H9 (cell line): ENCODE measurements at regions not wholly inside any gene's neighbourhood (a gene's known extent, or its start where the extent isn't known, plus 50 kb on each side); places are given as distances from the start of the nearest gene placed in this dataset.

Experiments
- DNase-seq: peaks from one replicate; pipeline ENCODE4 v3.0.0-alpha.2; 2017
- H2AFZ ChIP-seq: one replicate; pipeline ENCODE4 v1.6.1; 2013; ENCODE audit warnings: mild to moderate bottlenecking, low read length, control low read depth, moderate library complexity
- H2AK5ac ChIP-seq: 2 replicates; pipeline ENCODE4 v1.6.1; 2013; ENCODE audit warnings: low read length, control low read depth, mixed read lengths; ENCODE audit not compliant: insufficient read length
- H2BK120ac ChIP-seq: one replicate; pipeline ENCODE4 v1.6.1; 2013; ENCODE audit warnings: low read depth, mild to moderate bottlenecking, low read length, control low read depth, inconsistent platforms; ENCODE audit not compliant: poor library complexity, severe bottlenecking
- H2BK12ac ChIP-seq: 2 replicates; pipeline ENCODE4 v1.6.1; 2013; ENCODE audit warnings: low read length, control low read depth, mixed read lengths, low read depth; ENCODE audit not compliant: insufficient read length
- H2BK15ac ChIP-seq: 2 replicates; pipeline ENCODE4 v1.6.1; 2013; ENCODE audit warnings: low read depth, low read length, control low read depth
- H2BK20ac ChIP-seq: one replicate; pipeline ENCODE4 v1.6.1; 2013; ENCODE audit warnings: low read depth, mild to moderate bottlenecking, low read length, control low read depth, inconsistent platforms; ENCODE audit not compliant: poor library complexity, severe bottlenecking
- H2BK5ac ChIP-seq: 2 replicates; pipeline ENCODE4 v1.6.1; 2013; ENCODE audit warnings: low read length, control low read depth, mixed read lengths; ENCODE audit not compliant: insufficient read length
- H3K14ac ChIP-seq: 2 replicates; pipeline ENCODE4 v1.6.1; 2013; ENCODE audit warnings: low read length, control low read depth; ENCODE audit not compliant: insufficient read depth
- H3K18ac ChIP-seq: 2 replicates; pipeline ENCODE4 v1.6.1; 2013; ENCODE audit warnings: low read depth, mild to moderate bottlenecking, mixed read lengths, low read length, control low read depth; ENCODE audit not compliant: insufficient read length
- H3K23ac ChIP-seq: 2 replicates; pipeline ENCODE4 v1.6.1; 2013; ENCODE audit warnings: low read length, control low read depth, mixed read lengths, low read depth; ENCODE audit not compliant: insufficient read length
- H3K23me2 ChIP-seq: 2 replicates; pipeline ENCODE4 v1.6.1; 2013; ENCODE audit warnings: low read depth, mild to moderate bottlenecking, mixed read lengths, low read length, control low read depth; ENCODE audit not compliant: insufficient read length, poor library complexity, severe bottlenecking
- H3K27ac ChIP-seq: 2 replicates; pipeline ENCODE4 v1.5.1; 2013; ENCODE audit warnings: low read length, control low read depth, mixed read lengths, low read depth; ENCODE audit not compliant: insufficient read length
- H3K27me3 ChIP-seq: 2 replicates; pipeline ENCODE4 v1.6.1; 2013; ENCODE audit warnings: low read length, control low read depth, inconsistent platforms; ENCODE audit not compliant: insufficient read depth
- H3K4ac ChIP-seq: 2 replicates; pipeline ENCODE4 v1.6.1; 2013; ENCODE audit warnings: low read depth, mild to moderate bottlenecking, control low read depth, inconsistent platforms, low read length, moderate library complexity
- H3K4me1 ChIP-seq: 2 replicates; pipeline ENCODE4 v1.6.1; 2013; ENCODE audit warnings: low read length, control low read depth, inconsistent platforms; ENCODE audit not compliant: insufficient read depth
- H3K4me2 ChIP-seq: 2 replicates; pipeline ENCODE4 v1.6.1; 2013; ENCODE audit warnings: low read length, control low read depth, mixed read lengths; ENCODE audit not compliant: insufficient read length, insufficient read depth
- H3K56ac ChIP-seq: 2 replicates; pipeline ENCODE4 v1.6.1; 2013; ENCODE audit warnings: low read depth, mild to moderate bottlenecking, mixed read lengths, low read length, control low read depth; ENCODE audit not compliant: insufficient read length
- H3K79me1 ChIP-seq: 2 replicates; pipeline ENCODE4 v1.6.1; 2013; ENCODE audit warnings: low read depth, mild to moderate bottlenecking, moderate library complexity, low read length, control low read depth, inconsistent platforms; ENCODE audit not compliant: insufficient read depth, poor library complexity, severe bottlenecking
- H3K79me2 ChIP-seq: 2 replicates; pipeline ENCODE4 v1.6.1; 2013; ENCODE audit warnings: low read length, control low read depth, inconsistent platforms; ENCODE audit not compliant: insufficient read depth
- H3K9ac ChIP-seq: 2 replicates; pipeline ENCODE4 v1.6.1; 2013; ENCODE audit warnings: low read length, control low read depth, mixed read lengths; ENCODE audit not compliant: insufficient read length; ENCODE audit errors: extremely low read depth
- H3K9me3 ChIP-seq: one replicate; pipeline ENCODE4 v1.6.1; 2013; ENCODE audit warnings: low read depth, low read length, inconsistent platforms; ENCODE audit not compliant: control insufficient read depth
- H3T11ph ChIP-seq: one replicate; pipeline ENCODE4 v1.6.1; 2013; ENCODE audit warnings: mild to moderate bottlenecking, low read length, control low read depth, inconsistent platforms
- H4K20me1 ChIP-seq: one replicate; pipeline ENCODE4 v1.6.1; 2013; ENCODE audit not compliant: control insufficient read depth, insufficient read length, insufficient read depth
- H4K5ac ChIP-seq: 2 replicates; pipeline ENCODE4 v1.6.1; 2013; ENCODE audit warnings: low read depth, mild to moderate bottlenecking, mixed read lengths, low read length, control low read depth; ENCODE audit not compliant: insufficient read length
- H4K8ac ChIP-seq: replicated peaks from 2 replicates; pipeline ENCODE4 v1.6.1; 2013; ENCODE audit warnings: low read length, control low read depth, mixed read lengths, low read depth; ENCODE audit not compliant: insufficient read length
- H4K91ac ChIP-seq: 2 replicates; pipeline ENCODE4 v1.6.1; 2013; ENCODE audit warnings: low read depth, mild to moderate bottlenecking, moderate library complexity, mixed read lengths, low read length, control low read depth; ENCODE audit not compliant: insufficient read length
- H3K27ac Mint-ChIP-seq, 3 experiments: 2 replicates in 2 of 3; 3 replicates in 1 of 3; pipeline ENCODE4 v1.8.0; 2020 to 2021; ENCODE audit warnings: mixed read lengths in 3 of 3, mild to moderate bottlenecking in 1 of 3, moderate library complexity in 1 of 3
- H3K27me3 Mint-ChIP-seq: 2 replicates; pipeline ENCODE4 v1.8.0; 2021; ENCODE audit warnings: low read depth, mild to moderate bottlenecking, moderate library complexity, mixed read lengths
- H3K36me3 Mint-ChIP-seq, 3 experiments: 2 replicates in 2 of 3; 3 replicates in 1 of 3; pipeline ENCODE4 v1.8.0; 2020 to 2021; ENCODE audit warnings: low read depth in 3 of 3, mixed read lengths in 3 of 3; ENCODE audit not compliant: insufficient read depth in 1 of 3
- H3K4me1 Mint-ChIP-seq, 2 experiments: 2 replicates each; pipeline ENCODE4 v1.8.0; 2020; ENCODE audit warnings: mixed read lengths in 2 of 2
- H3K4me3 Mint-ChIP-seq, 2 experiments: 2 replicates in 1 of 2; 3 replicates in 1 of 2; pipeline ENCODE4 v1.8.0; 2020 to 2021; ENCODE audit warnings: mild to moderate bottlenecking in 2 of 2, mixed read lengths in 2 of 2, moderate library complexity in 1 of 2
- H3K9me3 Mint-ChIP-seq, 2 experiments: 2 replicates in 1 of 2; 3 replicates in 1 of 2; pipeline ENCODE4 v1.8.0; 2020; ENCODE audit warnings: mild to moderate bottlenecking in 2 of 2, mixed read lengths in 2 of 2, moderate library complexity in 1 of 2
- CTCF ChIP-seq: fragments of 200-600 bp; sonication (generic); conservative IDR thresholded peaks from 3 replicates; pipeline ENCODE4 v1.8.0; 2021; ENCODE audit warnings: antibody characterized with exemption, mild to moderate bottlenecking
- WGBS: extraction: QIAGEN DNeasy Blood & Tissue Kit; methylation state at CpG from one replicate; pipeline ENCODE4 v1.1.7; 2013; ENCODE audit warnings: missing lambda C conversion rate, low lambda C conversion rate, mixed read lengths; ENCODE audit not compliant: insufficient read length; ENCODE audit errors: extremely low coverage; 5-methylcytosine and 5-hydroxymethylcytosine counted together

- WGBS, result no CpG with 5 or more reads among the region's 3 CpGs
- Mint-ChIP-seq H3K4me1 (no peaks in the 10 kb centered on the region), H3K27ac (no peak overlapping the region), H3K4me3 (no peak overlapping the region), H3K27me3 (no peaks in the 10 kb centered on the region), H3K9me3 (no peaks in the 10 kb centered on the region), H3K36me3 (no peaks in the 10 kb centered on the region)
- Histone ChIP-seq H2BK20ac (no peak overlapping the region), H4K20me1 (no peaks in the 10 kb centered on the region), H3K9me3 (no peaks in the 10 kb centered on the region), H3T11ph (no peak overlapping the region), H2BK12ac (no peak overlapping the region), H3K79me1 (no peaks in the 10 kb centered on the region), H3K14ac (no peak overlapping the region), H3K27me3 (no peaks in the 10 kb centered on the region), H3K56ac (no peak overlapping the region), H3K18ac (no peak overlapping the region), H2AK5ac (no peak overlapping the region), H3K4me2 (no peak overlapping the region), H3K23me2 (no peaks in the 10 kb centered on the region), H3K4ac (no peak overlapping the region), H3K9ac (no peak overlapping the region), H4K8ac (no peak overlapping the region), H3K23ac (no peak overlapping the region), H2BK15ac (no peak overlapping the region), H4K5ac (no peak overlapping the region), H2AFZ (no peak overlapping the region), H3K27ac (no peak overlapping the region), H4K91ac (no peak overlapping the region), H2BK5ac (no peak overlapping the region), H3K79me2 (no peaks in the 10 kb centered on the region), H3K4me1 (no peaks in the 10 kb centered on the region), H2BK120ac (no peak overlapping the region)
- TF ChIP-seq CTCF, result no peak
- DNase-seq, result no peak
Observed at GRCh38 chr11:90294526-90294925, 71.7 kb upstream of the CHORDC1 start.
